A549 (cell line): ENCODE measurements at regions not wholly inside any gene's neighbourhood (a gene's known extent, or its start where the extent isn't known, plus 50 kb on each side); places are given as distances from the start of the nearest gene placed in this dataset.

ENCODE experiments used
- CTCF ChIP-seq: fragments of >200 bp; sonication (Bioruptor Twin); formaldehyde crosslinking; IDR thresholded peaks from 3 replicates; pipeline ENCODE4 v1.5.1; 2016
- EP300 ChIP-seq, 2 experiments: fragments of >200 bp; sonication (Bioruptor Twin); formaldehyde crosslinking; IDR thresholded peaks; 2 replicates in 1 of 2; 3 replicates in 1 of 2; pipeline ENCODE4 v1.6.1; 2016 to 2017
- ESRRA ChIP-seq: fragments of 150-350 bp; IDR thresholded peaks from 2 replicates; pipeline ENCODE4 v1.6.1; 2014; ENCODE audit warnings: mild to moderate bottlenecking, low read length, borderline replicate concordance
- JUN ChIP-seq, 2 experiments: fragments of >200 bp; sonication (Bioruptor Twin); formaldehyde crosslinking; IDR thresholded peaks; 2 replicates in 1 of 2; 3 replicates in 1 of 2; pipeline ENCODE4 v1.6.1; 2016 to 2017
- POLR2A ChIP-seq: IDR thresholded peaks from 2 replicates; pipeline ENCODE4 v1.6.1; 2012; ENCODE audit warnings: mild to moderate bottlenecking, low read length
- RAD21 ChIP-seq, 2 experiments: fragments of >200 bp in 1 of 2; sonication (Bioruptor Twin) in 1 of 2; formaldehyde crosslinking in 1 of 2; IDR thresholded peaks in 1 of 2; conservative IDR thresholded peaks in 1 of 2; 2 replicates in 1 of 2; 3 replicates in 1 of 2; pipeline ENCODE4 v1.6.1; 2012 to 2018; ENCODE audit warnings: inconsistent platforms in 1 of 2

- TF ChIP-seq CTCF, result no peak
- TF ChIP-seq ESRRA, result no peak
- TF ChIP-seq JUN (IDR thresholded peaks at IDR 0.05), result no peak
- no peak for TF ChIP-seq POLR2A
- TF ChIP-seq EP300 (IDR thresholded peaks at IDR 0.05), result no peak
- TF ChIP-seq RAD21 (conservative IDR thresholded peaks at IDR 0.05 in 1 of 2, IDR thresholded peaks at IDR 0.05 in 1 of 2), result no peak
These were observed 110.3 kb downstream of the LACC1 start for GRCh38 chr13:43990021-43990420.
